ENCODE measurements at regions not wholly inside any gene's neighbourhood (a gene's known extent, or its start where the extent isn't known, plus 50 kb on each side); places are given as distances from the start of the nearest gene placed in this dataset.

- Mint-ChIP-seq H3K4me1 (ENCODE audit: low read depth) (no peaks in the 10 kb centered on the region), H3K4me3 (no peak overlapping the region), H3K9me3 (peaks cover 47% of the 10 kb centered on the region), H3K36me3 (ENCODE audit: low read depth) (no peaks in the 10 kb centered on the region), H3K27ac (no peak overlapping the region), H3K27me3 (no peaks in the 10 kb centered on the region)
- intact Hi-C loops (cut with micrococcal nuclease): no loop called here
Measured at GRCh38 chr15:27662892-27663291, 436.2 kb downstream of the OCA2 start.

- H3K27ac Mint-ChIP-seq: no peak overlapping the region
- H3K4me1 Mint-ChIP-seq (ENCODE audit: low read depth): no peaks in the 10 kb centered on the region
- H3K9me3 Mint-ChIP-seq: peaks cover 61% of the 10 kb centered on the region
- no peak overlapping the region for H3K4me3 Mint-ChIP-seq
- no peaks in the 10 kb centered on the region for H3K36me3 Mint-ChIP-seq (ENCODE audit: low read depth)
- intact Hi-C loops (cut with micrococcal nuclease): no loop called here
- H3K27me3 Mint-ChIP-seq: no peaks in the 10 kb centered on the region
Measured at GRCh38 chr15:27660676-27661075, 438.4 kb downstream of the OCA2 start.

- intact Hi-C loops (cut with micrococcal nuclease): no loop called here
- H3K4me1 Mint-ChIP-seq (ENCODE audit: low read depth): no peaks in the 10 kb centered on the region
- H3K27me3 Mint-ChIP-seq: no peaks in the 10 kb centered on the region
- H3K9me3 Mint-ChIP-seq: peaks cover 60% of the 10 kb centered on the region
- H3K36me3 Mint-ChIP-seq (ENCODE audit: low read depth): no peaks in the 10 kb centered on the region
- H3K4me3 Mint-ChIP-seq: no peak overlapping the region
- no peak overlapping the region for H3K27ac Mint-ChIP-seq
Measured at GRCh38 chr15:27656296-27656987, 442.7 kb downstream of the OCA2 start.

GRCh38 chr15:27655056-27655455, 444.1 kb downstream of the OCA2 start:
- no peaks in the 10 kb centered on the region for H3K36me3 Mint-ChIP-seq (ENCODE audit: low read depth)
- H3K27me3 Mint-ChIP-seq: no peaks in the 10 kb centered on the region
- H3K27ac Mint-ChIP-seq: no peak overlapping the region
- peaks cover 48% of the 10 kb centered on the region for H3K9me3 Mint-ChIP-seq
- H3K4me1 Mint-ChIP-seq (ENCODE audit: low read depth): no peaks in the 10 kb centered on the region
- H3K4me3 Mint-ChIP-seq: no peak overlapping the region
- intact Hi-C loops (cut with micrococcal nuclease): no loop called here

GRCh38 chr15:27650244-27650643, 448.9 kb downstream of the OCA2 start:
- Mint-ChIP-seq H3K9me3 (peaks cover 15% of the 10 kb centered on the region), H3K4me3 (no peak overlapping the region), H3K27ac (no peak overlapping the region), H3K4me1 (ENCODE audit: low read depth) (no peaks in the 10 kb centered on the region), H3K27me3 (no peaks in the 10 kb centered on the region), H3K36me3 (ENCODE audit: low read depth) (no peaks in the 10 kb centered on the region)
- intact Hi-C loops (cut with micrococcal nuclease): no loop called here

- H3K9me3 Mint-ChIP-seq: peaks cover 28% of the 10 kb centered on the region
- no peak overlapping the region for H3K27ac Mint-ChIP-seq
Measured at GRCh38 chr15:27648359-27648758, 450.8 kb downstream of the OCA2 start.

GRCh38 chr15:27646531-27646930, 452.6 kb downstream of the OCA2 start:
- Mint-ChIP-seq H3K27ac (no peak overlapping the region), H3K4me3 (no peak overlapping the region), H3K9me3 (peaks cover 40% of the 10 kb centered on the region), H3K36me3 (ENCODE audit: low read depth) (no peaks in the 10 kb centered on the region), H3K27me3 (no peaks in the 10 kb centered on the region), H3K4me1 (ENCODE audit: low read depth) (no peaks in the 10 kb centered on the region)
- intact Hi-C loops (cut with micrococcal nuclease): no loop called here

More at GRCh38 chr15:27648359-27648758, 450.8 kb downstream of the OCA2 start:
- no peaks in the 10 kb centered on the region for H3K4me1 Mint-ChIP-seq (ENCODE audit: low read depth)
- H3K36me3 Mint-ChIP-seq (ENCODE audit: low read depth): no peaks in the 10 kb centered on the region
- H3K27me3 Mint-ChIP-seq: no peaks in the 10 kb centered on the region
- no peak overlapping the region for H3K4me3 Mint-ChIP-seq
- intact Hi-C loops (cut with micrococcal nuclease): no loop called here

GRCh38 chr15:27645672-27646071, 453.4 kb downstream of the OCA2 start:
- Mint-ChIP-seq H3K27ac (no peak overlapping the region), H3K9me3 (peaks cover 49% of the 10 kb centered on the region), H3K4me1 (ENCODE audit: low read depth) (no peaks in the 10 kb centered on the region), H3K4me3 (no peak overlapping the region), H3K27me3 (no peaks in the 10 kb centered on the region), H3K36me3 (ENCODE audit: low read depth) (no peaks in the 10 kb centered on the region)
- intact Hi-C loops (cut with micrococcal nuclease): no loop called here

- no peaks in the 10 kb centered on the region for H3K4me1 Mint-ChIP-seq (ENCODE audit: low read depth)
- H3K36me3 Mint-ChIP-seq (ENCODE audit: low read depth): no peaks in the 10 kb centered on the region
- no peak overlapping the region for H3K4me3 Mint-ChIP-seq
- H3K27me3 Mint-ChIP-seq: no peaks in the 10 kb centered on the region
- intact Hi-C loops (cut with micrococcal nuclease): no loop called here
- peaks cover 75% of the 10 kb centered on the region for H3K9me3 Mint-ChIP-seq
- H3K27ac Mint-ChIP-seq: no peak overlapping the region
Measured at GRCh38 chr15:27642981-27643380, 456.1 kb downstream of the OCA2 start.

GRCh38 chr15:27639595-27639994, 459.5 kb downstream of the OCA2 start:
- Mint-ChIP-seq H3K27me3 (no peaks in the 10 kb centered on the region), H3K9me3 (peaks cover 89% of the 10 kb centered on the region), H3K27ac (no peak overlapping the region), H3K4me3 (no peak overlapping the region), H3K4me1 (ENCODE audit: low read depth) (no peaks in the 10 kb centered on the region), H3K36me3 (ENCODE audit: low read depth) (no peaks in the 10 kb centered on the region)
- intact Hi-C loops (cut with micrococcal nuclease): no loop called here

- H3K27ac Mint-ChIP-seq: no peak overlapping the region
- peaks cover 89% of the 10 kb centered on the region for H3K9me3 Mint-ChIP-seq
- intact Hi-C loops (cut with micrococcal nuclease): no loop called here
- H3K27me3 Mint-ChIP-seq: no peaks in the 10 kb centered on the region
- H3K36me3 Mint-ChIP-seq (ENCODE audit: low read depth): no peaks in the 10 kb centered on the region
- no peak overlapping the region for H3K4me3 Mint-ChIP-seq
- no peaks in the 10 kb centered on the region for H3K4me1 Mint-ChIP-seq (ENCODE audit: low read depth)
Measured at GRCh38 chr15:27638958-27639357, 460.2 kb downstream of the OCA2 start.

- H3K27me3 Mint-ChIP-seq: no peaks in the 10 kb centered on the region
- H3K27ac Mint-ChIP-seq: no peak overlapping the region
- H3K4me3 Mint-ChIP-seq: no peak overlapping the region
- H3K4me1 Mint-ChIP-seq (ENCODE audit: low read depth): no peaks in the 10 kb centered on the region
- intact Hi-C loops (cut with micrococcal nuclease): no loop called here
- no peaks in the 10 kb centered on the region for H3K36me3 Mint-ChIP-seq (ENCODE audit: low read depth)
- peaks cover 78% of the 10 kb centered on the region for H3K9me3 Mint-ChIP-seq
Measured at GRCh38 chr15:27635916-27636315, 463.2 kb downstream of the OCA2 start.

GRCh38 chr15:27628486-27628885, 470.6 kb downstream of the OCA2 start:
- H3K4me3 Mint-ChIP-seq: no peak overlapping the region
- H3K36me3 Mint-ChIP-seq (ENCODE audit: low read depth): no peaks in the 10 kb centered on the region
- H3K4me1 Mint-ChIP-seq (ENCODE audit: low read depth): no peaks in the 10 kb centered on the region
- no peaks in the 10 kb centered on the region for H3K27me3 Mint-ChIP-seq
- H3K27ac Mint-ChIP-seq: no peak overlapping the region
- H3K9me3 Mint-ChIP-seq: peaks cover 64% of the 10 kb centered on the region
- intact Hi-C loops (cut with micrococcal nuclease): no loop called here

GRCh38 chr15:27627623-27628022, 471.5 kb downstream of the OCA2 start:
- no peaks in the 10 kb centered on the region for H3K4me1 Mint-ChIP-seq (ENCODE audit: low read depth)
- no peaks in the 10 kb centered on the region for H3K27me3 Mint-ChIP-seq
- no peaks in the 10 kb centered on the region for H3K36me3 Mint-ChIP-seq (ENCODE audit: low read depth)
- peaks cover 72% of the 10 kb centered on the region for H3K9me3 Mint-ChIP-seq
- intact Hi-C loops (cut with micrococcal nuclease): no loop called here
- H3K27ac Mint-ChIP-seq: no peak overlapping the region
- no peak overlapping the region for H3K4me3 Mint-ChIP-seq
